IMR-90 (cell line): ENCODE measurements at regions not wholly inside any gene's neighbourhood (a gene's known extent, or its start where the extent isn't known, plus 50 kb on each side); places are given as distances from the start of the nearest gene placed in this dataset.

Experiments
- ATAC-seq: fragments of 200-7000 bp; cut with Tn5 transposase; 2 replicates; pipeline ENCODE4 v1.9.1; 2020; ENCODE audit warnings: low read depth, mild to moderate bottlenecking, moderate library complexity
- BruUV-seq: library from RNA; stranded (reverse); fragments of 400-500 nt; replicated peaks from 2 replicates; lab custom pipeline; 2021; lab: Mats Ljungman, UMichigan
- CTCF ChIA-PET: fragments of 300-600 bp; formaldehyde crosslinking; extraction: SDS; loops from one replicate; lab custom pipeline; 2021; ENCODE audit warnings: antibody characterized with exemption; lab: Yijun Ruan, JAX
- POLR2A ChIA-PET: fragments of 300-600 bp; sonication (Branson Sonifier 250); formaldehyde crosslinking; loops from one replicate; lab custom pipeline; 2022; ENCODE audit warnings: antibody characterized with exemption; ENCODE audit not compliant: unreplicated experiment; lab: Charles Lee
- DNase-seq: peaks from one replicate; pipeline ENCODE4 v3.0.0; 2013
- H2AFZ ChIP-seq: replicated peaks from 2 replicates; pipeline ENCODE3; 2013; ENCODE audit warnings: low read length, mild to moderate bottlenecking; ENCODE audit not compliant: poor library complexity
- H2AK5ac ChIP-seq: 2 replicates; pipeline ENCODE4 v1.6.1; 2013; ENCODE audit warnings: low read depth, low read length, inconsistent platforms
- H2AK9ac ChIP-seq: replicated peaks from 2 replicates; pipeline ENCODE3; 2013; ENCODE audit warnings: mild to moderate bottlenecking, low read depth, low read length, moderate library complexity; ENCODE audit not compliant: poor library complexity
- H2BK120ac ChIP-seq: 2 replicates; pipeline ENCODE4 v1.6.1; 2013; ENCODE audit warnings: low read depth, low read length, inconsistent platforms
- H2BK15ac ChIP-seq: 3 replicates; pipeline ENCODE4 v1.6.1; 2013; ENCODE audit warnings: low read depth, low read length, inconsistent platforms
- H2BK20ac ChIP-seq: 2 replicates; pipeline ENCODE4 v1.6.1; 2013; ENCODE audit warnings: low read depth, mild to moderate bottlenecking, inconsistent platforms, low read length, moderate library complexity
- H2BK5ac ChIP-seq: 2 replicates; pipeline ENCODE4 v1.6.1; 2013; ENCODE audit warnings: mild to moderate bottlenecking, low read depth, low read length, inconsistent platforms; ENCODE audit not compliant: poor library complexity, severe bottlenecking
- H3K14ac ChIP-seq: replicated peaks from 2 replicates; pipeline ENCODE4 v1.6.1; 2013; ENCODE audit warnings: low read depth, low read length, inconsistent platforms
- H3K18ac ChIP-seq: 2 replicates; pipeline ENCODE4 v1.6.1; 2013; ENCODE audit warnings: low read depth, low read length, control low read depth
- H3K23ac ChIP-seq: 2 replicates; pipeline ENCODE4 v1.6.1; 2013; ENCODE audit warnings: low read depth, low read length, inconsistent platforms
- H3K27ac ChIP-seq: 2 replicates; pipeline ENCODE4 v1.5.1; 2013; ENCODE audit warnings: mild to moderate bottlenecking, control low read depth, low read length; ENCODE audit not compliant: insufficient read depth
- H3K27me3 ChIP-seq: 2 replicates; pipeline ENCODE4 v1.6.1; 2013; ENCODE audit warnings: low read length; ENCODE audit not compliant: control insufficient read depth, insufficient read depth
- H3K36me3 ChIP-seq: 2 replicates; pipeline ENCODE4 v1.6.1; 2013; ENCODE audit warnings: low read length, mixed read lengths; ENCODE audit not compliant: control insufficient read depth, insufficient read depth
- H3K4ac ChIP-seq: 2 replicates; pipeline ENCODE4 v1.6.1; 2013; ENCODE audit warnings: low read depth, low read length, inconsistent platforms
- H3K4me1 ChIP-seq: 2 replicates; pipeline ENCODE4 v1.6.1; 2013; ENCODE audit warnings: low read length, mixed read lengths; ENCODE audit not compliant: control insufficient read depth, insufficient read depth
- H3K4me2 ChIP-seq: 2 replicates; pipeline ENCODE4 v1.6.1; 2013; ENCODE audit warnings: low read depth, mild to moderate bottlenecking, control low read depth, low read length, moderate library complexity
- H3K4me3 ChIP-seq: 2 replicates; pipeline ENCODE4 v1.5.1; 2013; ENCODE audit warnings: low read depth, mild to moderate bottlenecking, control low read depth, low read length, moderate library complexity; ENCODE audit not compliant: insufficient read depth
- H3K56ac ChIP-seq: 2 replicates; pipeline ENCODE4 v1.6.1; 2013; ENCODE audit warnings: low read length, inconsistent platforms; ENCODE audit not compliant: insufficient read depth; ENCODE audit errors: extremely low read depth
- H3K79me1 ChIP-seq, 2 experiments: 2 replicates each; pipeline ENCODE4 v1.6.1; 2013; ENCODE audit warnings: low read length in 2 of 2, inconsistent platforms in 1 of 2, low read depth in 1 of 2
- H3K9ac ChIP-seq: 2 replicates; pipeline ENCODE4 v1.6.1; 2013; ENCODE audit warnings: low read depth, low read length, control low read depth
- H3K9me1 ChIP-seq: 2 replicates; pipeline ENCODE4 v1.6.1; 2013; ENCODE audit warnings: low read length, inconsistent platforms; ENCODE audit not compliant: insufficient read depth
- H3K9me3 ChIP-seq: 2 replicates; pipeline ENCODE4 v1.6.1; 2013; ENCODE audit warnings: low read length; ENCODE audit not compliant: control insufficient read depth, insufficient read depth
- H4K20me1 ChIP-seq: 2 replicates; pipeline ENCODE4 v1.6.1; 2013; ENCODE audit warnings: low read length, inconsistent platforms; ENCODE audit not compliant: insufficient read depth
- H4K5ac ChIP-seq: 2 replicates; pipeline ENCODE4 v1.6.1; 2013; ENCODE audit warnings: mild to moderate bottlenecking, low read depth, low read length, control low read depth
- H4K8ac ChIP-seq, 2 experiments: 2 replicates each; pipeline ENCODE4 v1.6.1; 2013; ENCODE audit warnings: low read depth in 2 of 2, low read length in 2 of 2, control low read depth in 1 of 2, inconsistent platforms in 1 of 2
- H4K91ac ChIP-seq: 2 replicates; pipeline ENCODE4 v1.6.1; 2013; ENCODE audit warnings: low read depth, low read length, inconsistent platforms; ENCODE audit not compliant: insufficient read depth
- BHLHE40 ChIP-seq: fragments of 150-350 bp; IDR thresholded peaks from 2 replicates; pipeline ENCODE4 v1.6.1; 2016; ENCODE audit warnings: mild to moderate bottlenecking, low read depth, low read length
- CEBPB ChIP-seq: IDR thresholded peaks from 2 replicates; pipeline ENCODE4 v1.6.1; 2012; ENCODE audit warnings: low read depth, low read length, improper control_type of control experiment
- CHD1 ChIP-seq: IDR thresholded peaks from 2 replicates; pipeline ENCODE4 v1.6.1; 2012; ENCODE audit warnings: low read depth, low read length, improper control_type of control experiment
- FOS ChIP-seq: fragments of 150-350 bp; IDR thresholded peaks from 2 replicates; pipeline ENCODE4 v1.6.1; 2016; ENCODE audit warnings: low read depth, low read length
- MAFK ChIP-seq: IDR thresholded peaks from 2 replicates; pipeline ENCODE4 v1.6.1; 2012; ENCODE audit warnings: low read depth, low read length, improper control_type of control experiment
- MAZ ChIP-seq: IDR thresholded peaks from 2 replicates; pipeline ENCODE4 v1.6.1; 2012; ENCODE audit warnings: low read depth, mild to moderate bottlenecking, low read length, improper control_type of control experiment, moderate library complexity, borderline replicate concordance
- MXI1 ChIP-seq: IDR thresholded peaks from 2 replicates; pipeline ENCODE4 v1.6.1; 2012; ENCODE audit warnings: low read depth, mild to moderate bottlenecking, low read length, moderate library complexity, borderline replicate concordance
- NFE2L2 ChIP-seq: fragments of 150-350 bp; IDR thresholded peaks from 2 replicates; pipeline ENCODE4 v1.6.1; 2016; ENCODE audit warnings: low read depth, mild to moderate bottlenecking, low read length
- POLR2A ChIP-seq: IDR thresholded peaks from 2 replicates; pipeline ENCODE4 v1.6.1; 2012; ENCODE audit warnings: mild to moderate bottlenecking, low read depth, low read length
- RAD21 ChIP-seq: IDR thresholded peaks from 2 replicates; pipeline ENCODE4 v1.6.1; 2012; ENCODE audit warnings: low read length, improper control_type of control experiment
- RCOR1 ChIP-seq: IDR thresholded peaks from 2 replicates; pipeline ENCODE4 v1.6.1; 2012; ENCODE audit warnings: mild to moderate bottlenecking, low read length, improper control_type of control experiment; ENCODE audit not compliant: insufficient replicate concordance
- RFX5 ChIP-seq: IDR thresholded peaks from 2 replicates; pipeline ENCODE4 v1.8.0; 2012; ENCODE audit warnings: low read depth, mild to moderate bottlenecking, low read length, moderate library complexity
- SMC3 ChIP-seq: fragments of 150-350 bp; IDR thresholded peaks from 2 replicates; pipeline ENCODE4 v1.6.1; 2016; ENCODE audit warnings: low read depth, mild to moderate bottlenecking, antibody characterized with exemption, low read length, moderate library complexity
- WGBS, 2 experiments: methylation state at CpG; one replicate each; pipeline versions ENCODE4 v1.1.5 to v1.1.7; 2013; ENCODE audit warnings: missing lambda C conversion rate in 2 of 2; ENCODE audit not compliant: insufficient read length in 1 of 2; ENCODE audit errors: extremely low coverage in 2 of 2; 5-methylcytosine and 5-hydroxymethylcytosine counted together
- dilution Hi-C: fragments of 300-500 bp; cut with HindIII; formaldehyde crosslinking; loops from one replicate; pipeline ENCODE4 v1.14.3; 2018; ENCODE audit warnings: low sequenced_read_pairs; ENCODE audit not compliant: unreplicated experiment
- in situ Hi-C: fragments of 300-500 bp; cut with MboI; formaldehyde crosslinking; loops from 3 replicates; pipeline ENCODE4 v1.14.3; 2019; ENCODE audit warnings: low sequenced_read_pairs, inconsistent platforms, mixed read lengths
- intact Hi-C: fragments of 100-400 bp; cut with micrococcal nuclease; formaldehyde crosslinking; loops from 2 replicates; pipeline ENCODE4 v1.10.0; 2022
- TF ChIP-seq, protein P1 (sequence below): conservative IDR thresholded peaks from 2 replicates; pipeline ENCODE4 v1.5.1; 2012; ENCODE audit warnings: mild to moderate bottlenecking, low read depth, low read length, improper control_type of control experiment
- TF ChIP-seq, protein P2 (sequence below): fragments of 150-350 bp; IDR thresholded peaks from 2 replicates; pipeline ENCODE4 v1.6.1; 2017; ENCODE audit warnings: mild to moderate bottlenecking, antibody characterized with exemption, low read length, low read depth
- TF ChIP-seq, protein P3 (sequence below): fragments of 150-350 bp; IDR thresholded peaks from 2 replicates; pipeline ENCODE4 v1.6.1; 2016; ENCODE audit warnings: low read depth, mild to moderate bottlenecking, low read length, moderate library complexity, borderline replicate concordance

DNA sequence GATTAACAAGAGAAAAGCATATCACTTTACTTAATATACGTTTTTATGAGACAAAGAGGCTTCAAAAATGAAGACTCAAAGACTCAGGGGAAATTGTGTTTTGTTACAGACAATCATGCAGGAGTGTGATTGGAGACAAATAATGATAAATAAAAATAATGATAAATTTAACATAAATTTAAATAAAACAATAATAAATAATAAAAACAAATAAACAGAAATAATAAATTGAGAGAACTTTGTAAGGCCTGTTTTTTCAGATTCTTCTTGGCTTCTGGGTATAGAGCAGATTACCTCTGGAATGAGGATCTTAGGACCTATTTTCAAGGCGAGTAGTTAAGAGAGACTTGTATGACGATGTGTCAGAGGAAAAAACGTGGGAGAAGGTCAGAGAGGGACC lies 271.4 kb upstream of the POT1 start:
- H2BK5ac ChIP-seq: no peak overlapping the region
- intact Hi-C loops: no loop called here
- no CpG with 5 or more reads among the region's 4 CpGs for WGBS, 2 experiments

More for the DNA sequence above, 271.4 kb upstream of the POT1 start:
- Histone ChIP-seq H3K56ac (no peak overlapping the region), H3K9me3 (no peaks in the 10 kb centered on the region), H3K27ac (no peak overlapping the region), H3K4me3 (no peak overlapping the region), H3K9me1 (no peaks in the 10 kb centered on the region), H3K4me1 (no peaks in the 10 kb centered on the region), H4K91ac (no peak overlapping the region), H3K27me3 (no peaks in the 10 kb centered on the region), H3K4me2 (no peak overlapping the region), H3K36me3 (no peaks in the 10 kb centered on the region), H2BK15ac (no peak overlapping the region), H2BK20ac (no peak overlapping the region), H2AFZ (no peak overlapping the region), H2BK120ac (no peak overlapping the region), H3K14ac (no peak overlapping the region), H3K18ac (no peak overlapping the region), H4K20me1 (no peaks in the 10 kb centered on the region), H3K9ac (no peak overlapping the region), H4K8ac (no peak overlapping the region), H3K4ac (no peak overlapping the region), H4K5ac (no peak overlapping the region), H3K23ac (no peak overlapping the region), H3K79me1 (no peaks in the 10 kb centered on the region), H2AK9ac (no peak overlapping the region), H2AK5ac (no peak overlapping the region)
- ATAC-seq (no peak), DNase-seq (no peak)
- BruUV-seq: no TSS peak
- ChIA-PET POLR2A (no interaction called here), CTCF (no interaction called here)
- TF ChIP-seq, protein P1, sequence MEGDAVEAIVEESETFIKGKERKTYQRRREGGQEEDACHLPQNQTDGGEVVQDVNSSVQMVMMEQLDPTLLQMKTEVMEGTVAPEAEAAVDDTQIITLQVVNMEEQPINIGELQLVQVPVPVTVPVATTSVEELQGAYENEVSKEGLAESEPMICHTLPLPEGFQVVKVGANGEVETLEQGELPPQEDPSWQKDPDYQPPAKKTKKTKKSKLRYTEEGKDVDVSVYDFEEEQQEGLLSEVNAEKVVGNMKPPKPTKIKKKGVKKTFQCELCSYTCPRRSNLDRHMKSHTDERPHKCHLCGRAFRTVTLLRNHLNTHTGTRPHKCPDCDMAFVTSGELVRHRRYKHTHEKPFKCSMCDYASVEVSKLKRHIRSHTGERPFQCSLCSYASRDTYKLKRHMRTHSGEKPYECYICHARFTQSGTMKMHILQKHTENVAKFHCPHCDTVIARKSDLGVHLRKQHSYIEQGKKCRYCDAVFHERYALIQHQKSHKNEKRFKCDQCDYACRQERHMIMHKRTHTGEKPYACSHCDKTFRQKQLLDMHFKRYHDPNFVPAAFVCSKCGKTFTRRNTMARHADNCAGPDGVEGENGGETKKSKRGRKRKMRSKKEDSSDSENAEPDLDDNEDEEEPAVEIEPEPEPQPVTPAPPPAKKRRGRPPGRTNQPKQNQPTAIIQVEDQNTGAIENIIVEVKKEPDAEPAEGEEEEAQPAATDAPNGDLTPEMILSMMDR: no peak
- TF ChIP-seq RFX5 (no peak), RAD21 (no peak), CHD1 (no peak), POLR2A (no peak), NFE2L2 (no peak), SMC3 (no peak), FOS (no peak), RCOR1 (no peak), CEBPB (no peak), BHLHE40 (no peak), MAFK (no peak), MAZ (no peak), MXI1 (no peak)
- TF ChIP-seq, protein P2, sequence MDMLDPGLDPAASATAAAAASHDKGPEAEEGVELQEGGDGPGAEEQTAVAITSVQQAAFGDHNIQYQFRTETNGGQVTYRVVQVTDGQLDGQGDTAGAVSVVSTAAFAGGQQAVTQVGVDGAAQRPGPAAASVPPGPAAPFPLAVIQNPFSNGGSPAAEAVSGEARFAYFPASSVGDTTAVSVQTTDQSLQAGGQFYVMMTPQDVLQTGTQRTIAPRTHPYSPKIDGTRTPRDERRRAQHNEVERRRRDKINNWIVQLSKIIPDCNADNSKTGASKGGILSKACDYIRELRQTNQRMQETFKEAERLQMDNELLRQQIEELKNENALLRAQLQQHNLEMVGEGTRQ: no peak
- TF ChIP-seq, protein P3, sequence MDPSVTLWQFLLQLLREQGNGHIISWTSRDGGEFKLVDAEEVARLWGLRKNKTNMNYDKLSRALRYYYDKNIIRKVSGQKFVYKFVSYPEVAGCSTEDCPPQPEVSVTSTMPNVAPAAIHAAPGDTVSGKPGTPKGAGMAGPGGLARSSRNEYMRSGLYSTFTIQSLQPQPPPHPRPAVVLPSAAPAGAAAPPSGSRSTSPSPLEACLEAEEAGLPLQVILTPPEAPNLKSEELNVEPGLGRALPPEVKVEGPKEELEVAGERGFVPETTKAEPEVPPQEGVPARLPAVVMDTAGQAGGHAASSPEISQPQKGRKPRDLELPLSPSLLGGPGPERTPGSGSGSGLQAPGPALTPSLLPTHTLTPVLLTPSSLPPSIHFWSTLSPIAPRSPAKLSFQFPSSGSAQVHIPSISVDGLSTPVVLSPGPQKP: no peak
- dilution Hi-C loops (no loop called here), in situ Hi-C loops (no loop called here)
